ENCODE measurements at regions not wholly inside any gene's neighbourhood (a gene's known extent, or its start where the extent isn't known, plus 50 kb on each side); places are given as distances from the start of the nearest gene placed in this dataset.

DNA sequence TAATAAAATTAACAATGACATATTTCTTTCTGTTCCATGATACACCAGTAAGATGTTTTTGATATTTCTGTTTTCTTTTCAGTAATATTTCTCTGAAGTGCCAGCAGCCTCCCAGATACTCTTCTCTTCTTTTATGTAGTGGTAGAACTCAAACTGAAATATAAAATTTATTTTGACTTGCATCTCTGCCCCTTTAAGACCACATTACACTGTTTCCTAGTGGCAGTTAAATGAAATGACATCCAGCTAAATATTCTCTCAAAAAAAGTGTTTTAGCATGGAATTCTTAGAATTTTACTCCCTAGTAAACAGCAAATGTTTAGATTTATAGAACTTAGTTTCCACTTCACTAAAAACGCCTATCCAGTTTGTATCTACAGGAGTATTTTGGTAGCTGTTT, 237.2 kb upstream of the MTPN start:
- TF ChIP-seq, protein P1, sequence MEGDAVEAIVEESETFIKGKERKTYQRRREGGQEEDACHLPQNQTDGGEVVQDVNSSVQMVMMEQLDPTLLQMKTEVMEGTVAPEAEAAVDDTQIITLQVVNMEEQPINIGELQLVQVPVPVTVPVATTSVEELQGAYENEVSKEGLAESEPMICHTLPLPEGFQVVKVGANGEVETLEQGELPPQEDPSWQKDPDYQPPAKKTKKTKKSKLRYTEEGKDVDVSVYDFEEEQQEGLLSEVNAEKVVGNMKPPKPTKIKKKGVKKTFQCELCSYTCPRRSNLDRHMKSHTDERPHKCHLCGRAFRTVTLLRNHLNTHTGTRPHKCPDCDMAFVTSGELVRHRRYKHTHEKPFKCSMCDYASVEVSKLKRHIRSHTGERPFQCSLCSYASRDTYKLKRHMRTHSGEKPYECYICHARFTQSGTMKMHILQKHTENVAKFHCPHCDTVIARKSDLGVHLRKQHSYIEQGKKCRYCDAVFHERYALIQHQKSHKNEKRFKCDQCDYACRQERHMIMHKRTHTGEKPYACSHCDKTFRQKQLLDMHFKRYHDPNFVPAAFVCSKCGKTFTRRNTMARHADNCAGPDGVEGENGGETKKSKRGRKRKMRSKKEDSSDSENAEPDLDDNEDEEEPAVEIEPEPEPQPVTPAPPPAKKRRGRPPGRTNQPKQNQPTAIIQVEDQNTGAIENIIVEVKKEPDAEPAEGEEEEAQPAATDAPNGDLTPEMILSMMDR (IDR thresholded peaks at IDR 0.05), result no peak
- ATAC-seq (ENCODE audit: low FRiP score), result no peak

DNA sequence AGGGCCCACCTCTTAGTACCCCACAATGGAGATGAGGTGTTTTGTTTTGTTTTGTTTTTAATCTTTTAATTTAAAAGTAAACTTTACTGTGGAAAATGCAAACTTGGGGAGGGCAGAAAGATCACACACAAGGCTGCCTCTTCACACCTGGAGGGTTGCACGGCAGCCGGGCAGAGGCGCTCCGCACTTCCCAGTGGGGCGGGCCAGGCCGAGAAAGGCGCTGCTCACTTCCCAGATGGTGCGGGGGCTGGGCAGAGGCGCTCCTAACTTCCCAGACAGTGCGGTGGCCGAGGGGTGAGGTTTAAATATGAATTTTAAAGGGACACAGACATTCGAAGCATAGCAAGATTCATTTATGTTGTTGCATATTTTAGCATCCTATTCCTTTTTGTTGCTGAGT, 235.9 kb upstream of the MTPN start:
- TF ChIP-seq, protein P1 (IDR thresholded peaks at IDR 0.05), result no peak
- DNase-seq (ENCODE audit: low spot score), result no peak
- no peak for ATAC-seq (ENCODE audit: low FRiP score)

More for the DNA sequence above, 237.2 kb upstream of the MTPN start:
- no peak for DNase-seq (ENCODE audit: low spot score)

DNA sequence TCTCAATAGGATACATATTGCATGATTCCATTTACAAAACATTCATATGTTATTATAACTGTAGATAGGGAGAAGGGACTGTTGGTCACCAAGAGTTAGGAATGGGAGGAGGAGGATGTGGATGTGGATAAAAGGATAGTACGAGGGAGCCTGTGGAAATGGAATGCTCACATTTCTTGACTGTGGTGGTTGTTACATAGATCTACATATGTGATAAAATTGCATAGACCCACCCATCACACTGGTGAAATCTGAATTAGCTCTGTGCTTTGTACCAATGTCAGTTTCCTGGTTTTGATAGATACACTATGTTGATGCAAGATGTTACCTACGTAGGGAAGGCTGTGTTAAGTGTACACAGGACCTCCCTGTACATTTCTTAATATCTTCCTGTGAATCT, 233.5 kb upstream of the MTPN start:
- ATAC-seq (ENCODE audit: low FRiP score), result no peak
- TF ChIP-seq, protein P1 (IDR thresholded peaks at IDR 0.05), result no peak

DNA sequence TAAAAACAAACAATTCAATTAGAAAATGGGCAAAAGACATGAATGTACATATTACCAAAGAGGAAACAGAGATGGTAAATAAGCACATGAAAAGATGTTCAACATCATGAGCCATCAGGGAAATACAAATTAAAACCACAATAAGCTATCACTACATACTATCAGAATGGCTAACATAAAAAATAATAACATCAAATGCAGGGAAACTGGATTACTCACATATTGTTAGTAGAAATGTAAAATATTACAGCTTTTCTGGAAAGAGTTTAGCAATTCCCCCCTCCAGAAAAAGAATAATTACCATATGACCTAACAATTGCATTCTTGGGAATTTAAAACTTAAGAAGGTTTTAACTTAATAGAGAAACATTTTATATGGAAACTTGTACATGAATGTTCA, 232.9 kb upstream of the MTPN start:
- TF ChIP-seq, protein P1 (IDR thresholded peaks at IDR 0.05), result no peak
- DNase-seq (ENCODE audit: low spot score), result no peak
- ATAC-seq (ENCODE audit: low FRiP score), result no peak

More for the DNA sequence above, 233.5 kb upstream of the MTPN start:
- no peak for DNase-seq (ENCODE audit: low spot score)

DNA sequence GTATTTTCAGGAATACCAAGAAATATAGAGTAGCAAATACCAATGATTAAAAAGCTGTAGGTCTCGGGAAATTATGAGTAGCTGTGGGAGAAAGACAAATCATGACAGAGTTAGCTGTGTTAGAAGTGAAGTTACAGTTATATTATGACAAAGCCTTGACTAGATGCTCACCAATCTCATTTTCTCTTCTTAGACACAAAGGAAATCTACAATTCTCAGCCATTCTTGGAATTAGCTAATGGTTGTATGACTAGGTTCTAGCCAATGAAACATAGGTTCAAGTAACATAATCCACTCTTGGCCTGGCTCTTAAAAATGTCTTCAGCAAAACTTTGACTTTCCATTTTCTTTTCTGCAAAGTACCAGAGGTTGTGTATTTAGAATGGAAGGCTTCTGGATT, 228.8 kb upstream of the MTPN start:
- no peak for ATAC-seq (ENCODE audit: low FRiP score)
- DNase-seq (ENCODE audit: low spot score), result no peak
- TF ChIP-seq, protein P1 (IDR thresholded peaks at IDR 0.05), result no peak

DNA sequence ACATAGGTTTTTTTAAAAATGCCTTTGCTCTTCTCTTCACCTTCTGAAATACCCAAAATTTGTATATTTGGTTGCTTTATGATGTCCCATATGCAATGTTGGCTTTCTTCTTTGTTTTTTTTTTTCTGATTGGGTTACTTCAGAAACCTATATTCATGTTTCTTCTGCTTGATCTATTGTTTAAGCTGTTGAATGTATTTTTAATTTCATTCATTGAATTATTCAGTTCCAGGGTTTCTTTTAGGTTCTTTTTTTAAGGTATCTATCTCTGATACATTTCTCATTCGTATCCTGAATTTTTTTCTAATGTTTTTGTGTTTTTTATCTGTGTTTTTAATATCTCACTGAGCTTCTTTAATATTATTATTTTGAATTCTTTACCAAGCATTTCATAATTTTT, 221.0 kb upstream of the MTPN start:
- DNase-seq (ENCODE audit: low spot score) (no peak), ATAC-seq (ENCODE audit: low FRiP score) (no peak)
- TF ChIP-seq, protein P1 (IDR thresholded peaks at IDR 0.05), result no peak

DNA sequence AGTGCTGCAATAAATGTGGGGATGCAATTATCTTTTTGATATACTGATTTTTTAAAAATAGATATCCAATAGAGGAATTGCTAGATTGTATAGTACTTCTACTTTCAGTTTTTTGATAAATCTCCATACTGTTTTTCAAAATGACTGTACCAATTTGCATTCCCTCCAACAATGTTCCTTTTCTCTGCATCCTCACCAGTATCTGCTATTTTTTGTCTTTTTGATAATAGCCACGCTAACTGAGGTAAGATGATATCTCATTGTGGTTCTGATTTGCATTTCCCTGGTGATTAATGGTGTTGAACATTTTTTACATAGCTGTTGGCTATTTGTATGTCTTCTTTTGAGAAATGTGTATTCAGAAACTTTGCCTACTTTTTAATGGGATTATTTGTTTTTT, 217.7 kb upstream of the MTPN start:
- ATAC-seq (ENCODE audit: low FRiP score) (no peak), DNase-seq (ENCODE audit: low spot score) (no peak)
- TF ChIP-seq, protein P1 (IDR thresholded peaks at IDR 0.05), result no peak

All from omental fat pad (tissue), 3 donors.